BJ (cell line): ENCODE measurements at regions not wholly inside any gene's neighbourhood (a gene's known extent, or its start where the extent isn't known, plus 50 kb on each side); places are given as distances from the start of the nearest gene placed in this dataset.

Experiments
- CTCF ChIA-PET: fragments of 350-600 bp; formaldehyde crosslinking; extraction: SDS; loops from one replicate; lab custom pipeline; 2021; ENCODE audit warnings: antibody characterized with exemption, inconsistent platforms; lab: Yijun Ruan, JAX
- POLR2A ChIA-PET: fragments of 300-600 bp; sonication (Branson Sonifier 250); formaldehyde crosslinking; extraction: SDS; loops from one replicate; lab custom pipeline; 2021; ENCODE audit warnings: antibody characterized with exemption; lab: Charles Lee
- DNase-seq: peaks from one replicate; pipeline ENCODE4 v3.0.0-alpha.2; 2011; ENCODE audit warnings: low read depth
- H3K27me3 ChIP-seq: 2 replicates; pipeline ENCODE4 v1.6.0; 2011; ENCODE audit warnings: low read length; ENCODE audit not compliant: control insufficient read depth, insufficient read depth
- H3K36me3 ChIP-seq: 2 replicates; pipeline ENCODE4 v1.5.1; 2011; ENCODE audit warnings: low read length; ENCODE audit not compliant: control insufficient read depth, insufficient read depth
- H3K4me3 ChIP-seq: 2 replicates; pipeline ENCODE4 v1.5.1; 2011; ENCODE audit warnings: low read depth, mild to moderate bottlenecking, control low read depth, low read length
- TF ChIP-seq, protein P1 (sequence below): IDR thresholded peaks from 2 replicates; pipeline ENCODE4 v1.5.1; 2011; ENCODE audit warnings: low read depth, mild to moderate bottlenecking, control low read depth, inconsistent platforms, low read length, moderate library complexity; ENCODE audit not compliant: insufficient read depth

DNA sequence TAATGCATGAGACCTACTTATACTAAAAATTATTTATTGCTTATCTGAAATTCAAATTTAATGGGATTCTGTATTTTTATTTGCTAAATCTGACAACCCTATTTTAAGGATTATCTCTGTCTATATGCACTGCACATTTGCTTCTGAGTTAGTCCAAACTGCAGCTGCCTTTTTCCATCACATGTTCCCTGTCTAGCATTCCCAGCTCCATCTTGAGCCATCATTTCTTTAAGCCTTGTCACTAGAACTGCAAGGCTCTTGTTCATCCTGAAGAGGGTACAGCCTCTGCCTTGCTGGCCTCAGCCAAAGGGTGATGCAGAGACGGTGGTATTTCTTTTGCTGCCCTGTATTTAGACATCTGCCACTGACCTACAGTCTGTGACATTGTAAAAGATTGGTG, 125.8 kb upstream of the STT3B start:
- TF ChIP-seq, protein P1, sequence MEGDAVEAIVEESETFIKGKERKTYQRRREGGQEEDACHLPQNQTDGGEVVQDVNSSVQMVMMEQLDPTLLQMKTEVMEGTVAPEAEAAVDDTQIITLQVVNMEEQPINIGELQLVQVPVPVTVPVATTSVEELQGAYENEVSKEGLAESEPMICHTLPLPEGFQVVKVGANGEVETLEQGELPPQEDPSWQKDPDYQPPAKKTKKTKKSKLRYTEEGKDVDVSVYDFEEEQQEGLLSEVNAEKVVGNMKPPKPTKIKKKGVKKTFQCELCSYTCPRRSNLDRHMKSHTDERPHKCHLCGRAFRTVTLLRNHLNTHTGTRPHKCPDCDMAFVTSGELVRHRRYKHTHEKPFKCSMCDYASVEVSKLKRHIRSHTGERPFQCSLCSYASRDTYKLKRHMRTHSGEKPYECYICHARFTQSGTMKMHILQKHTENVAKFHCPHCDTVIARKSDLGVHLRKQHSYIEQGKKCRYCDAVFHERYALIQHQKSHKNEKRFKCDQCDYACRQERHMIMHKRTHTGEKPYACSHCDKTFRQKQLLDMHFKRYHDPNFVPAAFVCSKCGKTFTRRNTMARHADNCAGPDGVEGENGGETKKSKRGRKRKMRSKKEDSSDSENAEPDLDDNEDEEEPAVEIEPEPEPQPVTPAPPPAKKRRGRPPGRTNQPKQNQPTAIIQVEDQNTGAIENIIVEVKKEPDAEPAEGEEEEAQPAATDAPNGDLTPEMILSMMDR: no peak
- DNase-seq: no peak
- ChIA-PET POLR2A (no interaction called here), CTCF (interaction anchor here (0.6 kb wide), 1 partner anchor 146 kb away, joined by 4 read pairs; no protein-coding TSS in a partner anchor)
- Histone ChIP-seq H3K36me3 (no peaks in the 10 kb centered on the region), H3K27me3 (no peaks in the 10 kb centered on the region), H3K4me3 (no peak overlapping the region)

DNA sequence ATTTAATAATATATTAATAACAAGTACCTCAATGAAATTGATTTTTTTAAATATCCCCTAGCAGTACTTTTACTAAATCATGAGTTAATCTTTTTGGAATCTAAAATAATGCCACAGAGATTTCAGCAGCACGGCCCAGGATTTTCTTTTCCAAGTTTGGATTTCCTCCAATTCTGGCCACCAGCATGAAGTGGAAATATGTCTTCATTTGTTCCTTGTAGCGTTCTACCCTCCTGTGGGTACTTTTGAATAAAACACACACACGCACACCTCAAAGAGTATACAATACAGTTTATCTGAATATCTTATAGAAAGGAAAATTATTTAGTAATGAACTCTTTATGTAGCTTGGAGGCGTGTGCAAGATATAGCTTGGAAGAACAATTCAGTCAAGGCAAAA, 125.1 kb upstream of the STT3B start:
- H3K4me3 ChIP-seq: no peak overlapping the region
- POLR2A ChIA-PET: no interaction called here
- H3K36me3 ChIP-seq: no peaks in the 10 kb centered on the region
- CTCF ChIA-PET: no interaction called here
- DNase-seq: no peak
- H3K27me3 ChIP-seq: no peaks in the 10 kb centered on the region
- TF ChIP-seq, protein P1: no peak

DNA sequence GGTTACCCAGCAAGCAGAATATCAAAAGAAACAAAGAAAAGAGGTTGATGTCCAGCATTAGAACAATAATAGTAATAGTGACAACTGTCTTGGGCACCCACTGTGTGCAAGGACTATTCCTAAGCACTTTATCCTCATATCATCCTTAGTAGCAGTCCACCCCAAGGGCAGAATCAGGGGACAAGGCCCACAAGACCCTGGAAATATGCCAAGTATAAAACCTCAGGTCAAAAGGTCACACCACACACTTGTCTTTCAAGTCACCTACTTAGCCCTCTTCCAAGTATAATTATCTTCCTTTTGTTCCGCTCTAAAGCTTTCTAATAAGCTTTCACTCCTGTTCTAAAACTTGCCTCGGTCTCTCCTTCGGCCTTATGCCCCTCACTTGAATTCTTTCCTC, 124.0 kb upstream of the STT3B start:
- DNase-seq: no peak
- H3K27me3 ChIP-seq: no peaks in the 10 kb centered on the region
- POLR2A ChIA-PET: no interaction called here
- no peak overlapping the region for H3K4me3 ChIP-seq
- TF ChIP-seq, protein P1: no peak
- CTCF ChIA-PET: no interaction called here
- H3K36me3 ChIP-seq: no peaks in the 10 kb centered on the region

DNA sequence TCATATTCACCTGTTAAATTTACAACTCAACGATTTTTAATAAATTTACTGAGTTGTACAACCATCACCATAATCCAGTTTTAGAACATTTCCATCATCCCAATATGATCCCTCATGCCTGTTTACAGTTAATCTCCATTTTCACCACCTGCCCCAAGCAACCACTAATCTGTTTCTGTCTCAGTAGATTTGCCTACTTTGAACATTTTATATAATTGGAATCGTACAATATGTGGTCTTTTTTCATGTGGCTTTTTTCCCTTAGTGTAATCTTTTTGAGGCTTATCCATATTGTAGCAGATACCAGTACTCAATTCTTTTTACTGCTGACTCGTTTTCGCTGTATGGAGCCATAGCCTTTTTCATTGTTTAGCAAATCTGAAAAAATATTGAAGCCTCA, 123.3 kb upstream of the STT3B start:
- TF ChIP-seq, protein P1: no peak
- H3K36me3 ChIP-seq: no peaks in the 10 kb centered on the region
- POLR2A ChIA-PET: no interaction called here
- no peak overlapping the region for H3K4me3 ChIP-seq
- no peaks in the 10 kb centered on the region for H3K27me3 ChIP-seq
- DNase-seq: no peak
- CTCF ChIA-PET: no interaction called here

DNA sequence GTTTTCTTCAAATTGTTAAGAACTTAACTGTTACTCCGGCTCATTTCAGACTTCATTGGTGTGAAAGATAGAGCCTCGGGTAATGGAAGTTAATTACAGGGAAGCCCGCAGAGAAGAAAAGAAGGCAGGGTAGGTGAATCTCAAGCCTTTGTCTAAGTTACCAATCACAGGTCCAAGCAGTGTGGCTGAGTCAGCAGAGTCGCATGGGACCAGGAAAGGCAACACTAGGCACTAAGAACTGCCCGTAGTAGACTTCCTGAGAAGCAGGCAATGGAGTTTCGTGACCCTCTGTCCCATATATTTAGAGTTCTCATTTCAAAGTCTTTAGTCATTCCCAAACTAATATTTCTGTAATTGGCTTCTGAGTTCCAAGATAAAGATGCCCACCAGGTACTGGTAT, 122.9 kb upstream of the STT3B start:
- Histone ChIP-seq H3K27me3 (no peaks in the 10 kb centered on the region), H3K4me3 (no peak overlapping the region), H3K36me3 (no peaks in the 10 kb centered on the region)
- POLR2A ChIA-PET: no interaction called here
- DNase-seq: no peak
- CTCF ChIA-PET: no interaction called here
- TF ChIP-seq, protein P1: no peak
